Heart right ventricle (tissue), 16 donors: ENCODE measurements at regions not wholly inside any gene's neighbourhood (a gene's known extent, or its start where the extent isn't known, plus 50 kb on each side); places are given as distances from the start of the nearest gene placed in this dataset.

Experiments
- ATAC-seq, 8 donors: fragments of 200-7000 bp; cut with Tn5 transposase; one replicate each; pipeline ENCODE4 v1.9.1; 2020; ENCODE audit warnings: mild to moderate bottlenecking in 8 of 8, moderate library complexity in 8 of 8, moderate number of reproducible peaks in 1 of 8
- DNase-seq, 2 donors: peaks; one replicate each; pipeline ENCODE4 v3.0.0-alpha.2; 2020
- H3K27ac ChIP-seq, 10 donors: fragments of 200-600 bp; sonication (generic) in 2 of 10; one replicate each; pipeline versions ENCODE4 v1.5.0 to v1.8.0; 2020 to 2022; ENCODE audit warnings: mild to moderate bottlenecking in 3 of 10
- H3K27me3 ChIP-seq, 7 donors: fragments of 200-600 bp; one replicate each; pipeline ENCODE4 v1.8.0; 2021 to 2022; ENCODE audit warnings: mild to moderate bottlenecking in 2 of 7
- H3K36me3 ChIP-seq, 9 donors: fragments of 200-600 bp; sonication (generic) in 1 of 9; one replicate each; pipeline versions ENCODE4 v1.5.0 to v1.8.0; 2020 to 2022; ENCODE audit warnings: mild to moderate bottlenecking in 2 of 9
- H3K4me1 ChIP-seq, 9 donors: fragments of 200-600 bp; sonication (generic) in 1 of 9; one replicate each; pipeline versions ENCODE4 v1.5.0 to v1.8.0; 2020 to 2022; ENCODE audit warnings: mild to moderate bottlenecking in 4 of 9
- H3K4me3 ChIP-seq, 10 donors: fragments of 200-600 bp; sonication (generic) in 2 of 10; one replicate each; pipeline versions ENCODE4 v1.5.0 to v1.8.0; 2020 to 2022; ENCODE audit warnings: mild to moderate bottlenecking in 7 of 10, moderate library complexity in 2 of 10
- H3K9me3 ChIP-seq, 11 donors: fragments of 200-600 bp in 10 of 11; sonication (generic) in 2 of 11; one replicate each; pipeline versions ENCODE4 v1.5.0 to v1.8.0; 2013 to 2022; ENCODE audit warnings: mild to moderate bottlenecking in 2 of 11, control low read depth in 1 of 11, moderate library complexity in 1 of 11
- WGBS, 2 donors: extraction: QIAGEN DNeasy Blood & Tissue Kit; methylation state at CpG; one replicate each; pipeline ENCODE4 v1.1.7; 2013; ENCODE audit warnings: inconsistent platforms in 1 of 2; 5-methylcytosine and 5-hydroxymethylcytosine counted together
- intact Hi-C, 10 donors: fragments of 100-400 bp; cut with DNase I; formaldehyde crosslinking; loops; one replicate each; pipeline versions ENCODE4 v1.11.1 to v1.14.2; 2022
- TF ChIP-seq, protein P1 (sequence below), 9 donors: fragments of 200-600 bp; sonication (generic) in 2 of 9; IDR thresholded peaks; one replicate each; pipeline versions ENCODE4 v1.5.0 to v1.8.0; 2021 to 2022; ENCODE audit warnings: antibody characterized with exemption in 9 of 9, mild to moderate bottlenecking in 5 of 9, moderate library complexity in 1 of 9
- donor health status: Arrhythmogenic right ventricular cardiomyopathy.
- donor health status: ischemic (EF 13 %, LVEDD 7.1; RV severe dilation, severe dysfunction).
- donor health status: healthy with polysubstance abuse.
- donor health status: DM: no; HTN: yes; CAD: no.
- donor health status: DM: no; HTN: no; CAD: no.
- donor health status: ischemic (EF 25% LVEDD 6.9; RV normal size, moderate dysfunction).
- donor health status: ischemic (EF 25% LVEDD 5.7; RV mildly dilated, moderate dysfunction).
- donor health status: healthy.
- donor health status: DM: yes; HTN: yes; CAD: no.
- donor health status: Ischemic cardiomyopathy.
- donor health status: ischemic (EF 35%, LVEDD 5.7; RV mildly dilated, moderate dysfunction).
- donor health status: nonischemic (EF 11% LVEDD 7.7; RV severe dilation, severe dysfunction).
- donor health status: DM: yes; HTN: yes; CAD: no.
- donor health status: PGD.
- donor health status: ischemic (EF 29% LVEDD 5.4; RV normal size, mild dysfunction).
- donor health status: nonischemic (EF 23%, LVEDD 6.1; RV moderate dilation, normal function).

DNA sequence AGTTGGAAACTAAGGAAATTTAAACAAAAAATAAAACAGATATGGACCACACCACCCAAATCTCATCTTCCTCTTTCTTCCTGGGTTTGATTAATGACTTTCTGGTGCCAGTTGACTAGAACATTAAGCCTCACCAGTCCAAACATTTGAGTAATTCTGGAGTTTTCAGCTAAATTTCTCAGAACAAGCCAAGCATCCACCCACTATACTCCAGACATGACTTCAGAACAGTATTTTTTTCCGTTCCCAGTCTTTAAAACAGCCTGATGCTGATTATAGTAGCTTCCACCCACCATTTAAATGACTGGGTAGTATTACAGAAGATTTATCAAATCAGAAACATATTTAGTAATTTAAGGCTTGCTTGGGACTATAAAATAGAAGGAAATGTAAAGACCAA is 230.9 kb upstream of the UBASH3B start:
- intact Hi-C loops = no loop called here
- H3K36me3 ChIP-seq = no peaks in the 10 kb centered on the region
- DNase-seq (no peak), ATAC-seq (peak in 5 of 8 donors; percentile 42 to 65 (median 60))
- no peaks in the 10 kb centered on the region for H3K4me1 ChIP-seq
- H3K27ac ChIP-seq = peak overlapping the region in 5 of 10 donors; percentile 14 to 69 (median 31)
- TF ChIP-seq, protein P1, sequence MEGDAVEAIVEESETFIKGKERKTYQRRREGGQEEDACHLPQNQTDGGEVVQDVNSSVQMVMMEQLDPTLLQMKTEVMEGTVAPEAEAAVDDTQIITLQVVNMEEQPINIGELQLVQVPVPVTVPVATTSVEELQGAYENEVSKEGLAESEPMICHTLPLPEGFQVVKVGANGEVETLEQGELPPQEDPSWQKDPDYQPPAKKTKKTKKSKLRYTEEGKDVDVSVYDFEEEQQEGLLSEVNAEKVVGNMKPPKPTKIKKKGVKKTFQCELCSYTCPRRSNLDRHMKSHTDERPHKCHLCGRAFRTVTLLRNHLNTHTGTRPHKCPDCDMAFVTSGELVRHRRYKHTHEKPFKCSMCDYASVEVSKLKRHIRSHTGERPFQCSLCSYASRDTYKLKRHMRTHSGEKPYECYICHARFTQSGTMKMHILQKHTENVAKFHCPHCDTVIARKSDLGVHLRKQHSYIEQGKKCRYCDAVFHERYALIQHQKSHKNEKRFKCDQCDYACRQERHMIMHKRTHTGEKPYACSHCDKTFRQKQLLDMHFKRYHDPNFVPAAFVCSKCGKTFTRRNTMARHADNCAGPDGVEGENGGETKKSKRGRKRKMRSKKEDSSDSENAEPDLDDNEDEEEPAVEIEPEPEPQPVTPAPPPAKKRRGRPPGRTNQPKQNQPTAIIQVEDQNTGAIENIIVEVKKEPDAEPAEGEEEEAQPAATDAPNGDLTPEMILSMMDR (IDR thresholded peaks at IDR 0.05) = no peak
- H3K4me3 ChIP-seq = no peak overlapping the region
- H3K9me3 ChIP-seq = no peaks in the 10 kb centered on the region
- no peaks in the 10 kb centered on the region for H3K27me3 ChIP-seq
- 77% methylated on average over 1 of the region's 1 CpG for WGBS, 2 donors

DNA sequence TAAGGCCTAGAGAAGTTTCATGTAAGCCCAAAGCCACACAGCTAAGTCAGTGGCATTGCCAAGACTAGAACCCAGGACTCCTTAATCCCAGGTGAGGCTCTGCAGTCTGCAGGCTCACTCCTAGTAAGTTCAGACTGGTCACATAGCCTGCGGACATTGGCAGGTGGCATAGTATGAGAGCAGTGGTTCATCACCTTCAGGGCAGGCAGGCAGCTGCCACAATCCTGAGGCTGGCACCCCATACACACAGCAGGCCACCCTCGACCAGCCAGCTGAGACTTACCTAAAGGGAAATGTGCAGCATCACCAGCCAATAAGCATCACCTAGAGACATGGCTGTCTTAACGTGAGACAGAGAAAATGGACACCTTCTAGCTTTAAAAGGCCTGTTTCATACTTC is 231.6 kb upstream of the UBASH3B start:
- DNase-seq (no peak), ATAC-seq (peak in 1 of 8 donors; percentile 27)
- Histone ChIP-seq H3K27ac (peak overlapping the region in 3 of 10 donors; percentile 31 to 69 (median 32)), H3K27me3 (no peaks in the 10 kb centered on the region), H3K9me3 (no peaks in the 10 kb centered on the region), H3K4me3 (no peak overlapping the region), H3K36me3 (no peaks in the 10 kb centered on the region), H3K4me1 (no peaks in the 10 kb centered on the region)
- TF ChIP-seq, protein P1 (IDR thresholded peaks at IDR 0.05) = no peak
- WGBS, 2 donors = 83 to 90% methylated on average over 3 of the region's 3 CpGs
- intact Hi-C loops = no loop called here

DNA sequence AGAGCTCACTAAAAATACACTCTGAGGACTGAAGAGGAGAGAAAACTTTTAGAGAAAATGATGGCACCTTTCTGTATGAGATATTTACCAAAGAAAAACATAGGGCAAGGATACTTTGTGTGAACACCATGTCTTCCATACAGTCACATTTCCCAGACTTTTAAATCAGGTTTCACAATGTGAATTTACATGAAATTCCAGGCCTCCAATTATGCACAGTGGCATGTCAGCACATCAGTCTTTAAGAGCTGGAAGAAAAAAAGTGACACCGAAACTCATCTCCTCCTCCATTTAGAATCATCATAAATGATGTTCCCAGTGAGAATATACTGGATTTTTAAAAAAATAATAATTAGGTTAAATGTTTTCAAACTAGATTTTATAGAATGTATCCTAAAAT is 232.2 kb upstream of the UBASH3B start:
- no peak for DNase-seq
- Histone ChIP-seq H3K27me3 (no peaks in the 10 kb centered on the region), H3K36me3 (no peaks in the 10 kb centered on the region), H3K9me3 (no peaks in the 10 kb centered on the region), H3K4me3 (no peak overlapping the region), H3K27ac (no peak overlapping the region), H3K4me1 (no peaks in the 10 kb centered on the region)
- TF ChIP-seq, protein P1 (IDR thresholded peaks at IDR 0.05) = no peak
- WGBS, 2 donors = 98 to 99% methylated on average over 1 of the region's 1 CpG
- intact Hi-C loops = no loop called here
- no peak for ATAC-seq

DNA sequence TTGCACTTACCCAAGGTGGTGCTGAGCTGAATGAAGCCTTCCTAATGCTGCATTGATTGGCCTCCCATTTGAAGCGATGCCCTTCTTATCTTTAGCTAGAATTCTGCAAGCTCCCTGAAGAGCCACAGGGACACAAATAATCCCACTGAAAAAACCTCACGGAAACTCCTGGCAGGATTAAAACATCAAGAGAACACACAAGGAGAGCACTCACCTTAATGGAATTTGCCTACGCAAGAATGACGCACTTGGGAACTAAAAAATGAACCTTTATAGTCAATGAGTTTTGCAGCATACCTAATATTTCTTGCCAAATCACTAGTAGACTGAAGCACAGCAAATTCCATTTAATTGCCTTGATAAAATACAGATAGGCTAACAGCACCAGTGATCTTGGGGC is 232.8 kb upstream of the UBASH3B start:
- Histone ChIP-seq H3K4me1 (no peaks in the 10 kb centered on the region), H3K36me3 (no peaks in the 10 kb centered on the region), H3K27ac (no peak overlapping the region), H3K4me3 (no peak overlapping the region), H3K27me3 (no peaks in the 10 kb centered on the region), H3K9me3 (no peaks in the 10 kb centered on the region)
- TF ChIP-seq, protein P1 (IDR thresholded peaks at IDR 0.05) = no peak
- no peak for ATAC-seq
- no peak for DNase-seq
- 92 to 93% methylated on average over 4 of the region's 4 CpGs for WGBS, 2 donors
- intact Hi-C loops = no loop called here
